ENCODE measurements at regions not wholly inside any gene's neighbourhood (a gene's known extent, or its start where the extent isn't known, plus 50 kb on each side); places are given as distances from the start of the nearest gene placed in this dataset.

DNA sequence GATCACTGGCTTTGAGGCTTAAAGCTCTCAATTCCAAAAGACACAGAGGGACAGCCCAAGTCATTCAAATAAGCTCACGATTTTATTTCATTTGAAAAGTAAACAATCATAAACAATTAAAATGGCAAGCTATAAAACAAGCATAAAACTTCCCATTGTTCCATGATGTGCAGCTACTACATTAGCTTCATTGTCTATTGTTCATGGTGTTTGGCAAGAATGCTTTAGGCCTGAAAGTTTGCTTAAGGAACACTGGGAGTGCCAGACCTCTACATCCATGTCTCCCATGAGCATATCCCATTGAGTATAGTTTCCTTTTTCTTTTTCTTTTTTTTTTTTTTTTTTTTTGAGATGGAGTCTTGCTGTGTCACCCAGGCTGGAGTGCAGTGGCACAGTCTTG, 286.1 kb upstream of the ESRRG start:
- no peak overlapping the region for H3K27ac ChIP-seq
- TF ChIP-seq, protein P1, sequence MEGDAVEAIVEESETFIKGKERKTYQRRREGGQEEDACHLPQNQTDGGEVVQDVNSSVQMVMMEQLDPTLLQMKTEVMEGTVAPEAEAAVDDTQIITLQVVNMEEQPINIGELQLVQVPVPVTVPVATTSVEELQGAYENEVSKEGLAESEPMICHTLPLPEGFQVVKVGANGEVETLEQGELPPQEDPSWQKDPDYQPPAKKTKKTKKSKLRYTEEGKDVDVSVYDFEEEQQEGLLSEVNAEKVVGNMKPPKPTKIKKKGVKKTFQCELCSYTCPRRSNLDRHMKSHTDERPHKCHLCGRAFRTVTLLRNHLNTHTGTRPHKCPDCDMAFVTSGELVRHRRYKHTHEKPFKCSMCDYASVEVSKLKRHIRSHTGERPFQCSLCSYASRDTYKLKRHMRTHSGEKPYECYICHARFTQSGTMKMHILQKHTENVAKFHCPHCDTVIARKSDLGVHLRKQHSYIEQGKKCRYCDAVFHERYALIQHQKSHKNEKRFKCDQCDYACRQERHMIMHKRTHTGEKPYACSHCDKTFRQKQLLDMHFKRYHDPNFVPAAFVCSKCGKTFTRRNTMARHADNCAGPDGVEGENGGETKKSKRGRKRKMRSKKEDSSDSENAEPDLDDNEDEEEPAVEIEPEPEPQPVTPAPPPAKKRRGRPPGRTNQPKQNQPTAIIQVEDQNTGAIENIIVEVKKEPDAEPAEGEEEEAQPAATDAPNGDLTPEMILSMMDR (IDR thresholded peaks at IDR 0.05), result no peak
- H3K36me3 ChIP-seq, result no peaks in the 10 kb centered on the region
- no peaks in the 10 kb centered on the region for H3K9me3 ChIP-seq
- no peaks in the 10 kb centered on the region for H3K4me1 ChIP-seq
- no peaks in the 10 kb centered on the region for H3K27me3 ChIP-seq
- H3K4me3 ChIP-seq, result no peak overlapping the region
- no peak for DNase-seq (ENCODE audit: low spot score)

GRCh38 chr1:217004776-217005436, 281.7 kb upstream of the ESRRG start:
- H3K9me3 ChIP-seq, result no peaks in the 10 kb centered on the region
- no peak overlapping the region for H3K4me3 ChIP-seq
- TF ChIP-seq, protein P1 (IDR thresholded peaks at IDR 0.05), result no peak
- H3K27ac ChIP-seq, result no peak overlapping the region
- no peaks in the 10 kb centered on the region for H3K27me3 ChIP-seq
- no peaks in the 10 kb centered on the region for H3K36me3 ChIP-seq
- DNase-seq (ENCODE audit: low spot score), result no peak
- H3K4me1 ChIP-seq, result no peaks in the 10 kb centered on the region

GRCh38 chr1:217003355-217003754, 280.1 kb upstream of the ESRRG start:
- Histone ChIP-seq H3K27me3 (no peaks in the 10 kb centered on the region), H3K27ac (no peak overlapping the region), H3K9me3 (no peaks in the 10 kb centered on the region), H3K4me1 (no peaks in the 10 kb centered on the region), H3K36me3 (no peaks in the 10 kb centered on the region), H3K4me3 (no peak overlapping the region)
- no peak for DNase-seq (ENCODE audit: low spot score)
- TF ChIP-seq, protein P1 (IDR thresholded peaks at IDR 0.05), result no peak

GRCh38 chr1:216997831-216998230, 274.6 kb upstream of the ESRRG start:
- no peak for DNase-seq (ENCODE audit: low spot score)
- Histone ChIP-seq H3K36me3 (no peaks in the 10 kb centered on the region), H3K9me3 (no peaks in the 10 kb centered on the region), H3K4me1 (no peaks in the 10 kb centered on the region), H3K27ac (no peak overlapping the region), H3K4me3 (no peak overlapping the region), H3K27me3 (no peaks in the 10 kb centered on the region)
- TF ChIP-seq, protein P1 (IDR thresholded peaks at IDR 0.05), result no peak

GRCh38 chr1:216997069-216997468, 273.8 kb upstream of the ESRRG start:
- Histone ChIP-seq H3K9me3 (no peaks in the 10 kb centered on the region), H3K4me1 (no peaks in the 10 kb centered on the region), H3K27ac (no peak overlapping the region), H3K36me3 (no peaks in the 10 kb centered on the region), H3K4me3 (no peak overlapping the region), H3K27me3 (no peaks in the 10 kb centered on the region)
- DNase-seq (ENCODE audit: low spot score), result no peak
- TF ChIP-seq, protein P1 (IDR thresholded peaks at IDR 0.05), result no peak

DNA sequence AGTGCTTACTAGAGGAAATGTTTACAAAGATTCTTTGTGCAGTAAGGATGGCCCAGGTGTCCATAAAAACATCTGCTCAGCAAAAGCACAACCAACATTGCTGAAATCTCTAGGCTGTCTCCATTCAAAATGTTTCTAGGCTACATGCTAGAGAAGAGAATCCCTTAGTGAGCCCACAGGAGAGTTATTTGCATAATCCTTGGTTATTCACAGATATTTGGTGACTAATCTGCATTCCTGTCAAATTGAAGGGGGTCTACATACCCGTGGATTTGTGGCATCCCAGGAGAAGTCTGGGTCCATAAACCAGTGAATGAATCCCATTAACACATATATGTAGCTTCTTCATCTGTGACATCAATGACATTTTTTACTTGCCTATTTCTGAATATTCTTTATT, 261.3 kb upstream of the ESRRG start:
- H3K9me3 ChIP-seq, result no peaks in the 10 kb centered on the region
- no peaks in the 10 kb centered on the region for H3K4me1 ChIP-seq
- H3K4me3 ChIP-seq, result no peak overlapping the region
- H3K36me3 ChIP-seq, result no peaks in the 10 kb centered on the region
- TF ChIP-seq, protein P1 (IDR thresholded peaks at IDR 0.05), result no peak
- H3K27me3 ChIP-seq, result no peaks in the 10 kb centered on the region
- H3K27ac ChIP-seq, result no peak overlapping the region
- no peak for DNase-seq (ENCODE audit: low spot score)
